ENCODE measurements at regions not wholly inside any gene's neighbourhood (a gene's known extent, or its start where the extent isn't known, plus 50 kb on each side); places are given as distances from the start of the nearest gene placed in this dataset.

GRCh38 chr4:137451172-137451825 is 81.0 kb downstream of the PCDH18 start:
- no peak for TF ChIP-seq CTCF (IDR thresholded peaks at IDR 0.05)
- no peak for TF ChIP-seq ZFX (IDR thresholded peaks at IDR 0.05; ENCODE audit: borderline replicate concordance)
